SK-N-MC (cell line): ENCODE measurements at regions not wholly inside any gene's neighbourhood (a gene's known extent, or its start where the extent isn't known, plus 50 kb on each side); places are given as distances from the start of the nearest gene placed in this dataset.

Experiments
- EZH2 ChIP-seq: fragments of 200-600 bp; sonication (generic); IDR thresholded peaks from one replicate; pipeline ENCODE4 v1.6.1; 2017; ENCODE audit warnings: antibody characterized with exemption
- POLR2AphosphoS5 ChIP-seq: IDR thresholded peaks from 2 replicates; pipeline ENCODE4 v1.6.1; 2012; ENCODE audit warnings: mild to moderate bottlenecking, low read depth, low read length, borderline replicate concordance

DNA sequence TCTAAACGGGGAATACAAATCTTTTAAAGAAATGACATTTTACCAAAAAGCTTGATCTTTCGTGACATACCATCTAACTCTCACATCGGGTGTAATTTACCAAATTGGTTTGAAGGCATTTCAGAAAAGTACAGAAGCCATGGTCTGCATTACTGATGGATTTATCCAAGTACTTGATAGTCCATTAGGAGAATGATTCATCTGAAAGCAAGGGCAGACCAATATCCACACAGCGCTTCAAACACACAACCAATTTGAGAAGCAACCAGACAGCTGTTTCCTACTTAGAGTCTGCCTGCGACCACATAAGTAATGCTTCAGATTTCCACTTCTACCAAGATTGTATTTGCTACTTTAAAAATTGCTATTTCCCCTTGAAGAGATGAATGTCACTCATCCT lies 697.6 kb upstream of the ALCAM start:
- TF ChIP-seq POLR2AphosphoS5 (no peak), EZH2 (no peak)
